Type B pancreatic cell (in vitro differentiated cells): ENCODE measurements at regions not wholly inside any gene's neighbourhood (a gene's known extent, or its start where the extent isn't known, plus 50 kb on each side); places are given as distances from the start of the nearest gene placed in this dataset.

Experiments
- DNase-seq: peaks from one replicate; pipeline ENCODE4 v3.0.0; 2021; ENCODE audit warnings: mixed read lengths; ENCODE audit not compliant: unreplicated experiment; ENCODE audit errors: extremely low spot score
- H3K27ac Mint-ChIP-seq: 2 replicates; pipeline ENCODE4 v1.8.0; 2021; ENCODE audit warnings: mild to moderate bottlenecking, mixed read lengths
- H3K27me3 Mint-ChIP-seq: 2 replicates; pipeline ENCODE4 v1.8.0; 2021; ENCODE audit warnings: mixed read lengths
- H3K36me3 Mint-ChIP-seq: 2 replicates; pipeline ENCODE4 v1.8.0; 2021; ENCODE audit warnings: mixed read lengths
- H3K4me1 Mint-ChIP-seq: one replicate; pipeline ENCODE4 v1.8.0; 2021; ENCODE audit warnings: mixed read lengths; ENCODE audit not compliant: unreplicated experiment
- H3K4me3 Mint-ChIP-seq: 2 replicates; pipeline ENCODE4 v1.8.0; 2021; ENCODE audit warnings: mild to moderate bottlenecking, mixed read lengths
- H3K9me3 Mint-ChIP-seq: 2 replicates; pipeline ENCODE4 v1.8.0; 2021; ENCODE audit warnings: mixed read lengths
- TF ChIP-seq, protein P1 (sequence below): fragments of 200-600 bp; sonication (generic); conservative IDR thresholded peaks from 2 replicates; pipeline ENCODE4 v1.5.0; 2021; ENCODE audit warnings: antibody characterized with exemption, mild to moderate bottlenecking

- Mint-ChIP-seq H3K9me3 (no peaks in the 10 kb centered on the region), H3K4me3 (no peak overlapping the region), H3K27me3 (peaks cover 3% of the 10 kb centered on the region), H3K36me3 (no peaks in the 10 kb centered on the region), H3K27ac (no peak overlapping the region), H3K4me1 (no peaks in the 10 kb centered on the region)
- TF ChIP-seq, protein P1, sequence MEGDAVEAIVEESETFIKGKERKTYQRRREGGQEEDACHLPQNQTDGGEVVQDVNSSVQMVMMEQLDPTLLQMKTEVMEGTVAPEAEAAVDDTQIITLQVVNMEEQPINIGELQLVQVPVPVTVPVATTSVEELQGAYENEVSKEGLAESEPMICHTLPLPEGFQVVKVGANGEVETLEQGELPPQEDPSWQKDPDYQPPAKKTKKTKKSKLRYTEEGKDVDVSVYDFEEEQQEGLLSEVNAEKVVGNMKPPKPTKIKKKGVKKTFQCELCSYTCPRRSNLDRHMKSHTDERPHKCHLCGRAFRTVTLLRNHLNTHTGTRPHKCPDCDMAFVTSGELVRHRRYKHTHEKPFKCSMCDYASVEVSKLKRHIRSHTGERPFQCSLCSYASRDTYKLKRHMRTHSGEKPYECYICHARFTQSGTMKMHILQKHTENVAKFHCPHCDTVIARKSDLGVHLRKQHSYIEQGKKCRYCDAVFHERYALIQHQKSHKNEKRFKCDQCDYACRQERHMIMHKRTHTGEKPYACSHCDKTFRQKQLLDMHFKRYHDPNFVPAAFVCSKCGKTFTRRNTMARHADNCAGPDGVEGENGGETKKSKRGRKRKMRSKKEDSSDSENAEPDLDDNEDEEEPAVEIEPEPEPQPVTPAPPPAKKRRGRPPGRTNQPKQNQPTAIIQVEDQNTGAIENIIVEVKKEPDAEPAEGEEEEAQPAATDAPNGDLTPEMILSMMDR: no peak
- DNase-seq: no peak
These were observed 79.8 kb upstream of the ARID1B start for GRCh38 chr6:156697225-156697830.

DNA sequence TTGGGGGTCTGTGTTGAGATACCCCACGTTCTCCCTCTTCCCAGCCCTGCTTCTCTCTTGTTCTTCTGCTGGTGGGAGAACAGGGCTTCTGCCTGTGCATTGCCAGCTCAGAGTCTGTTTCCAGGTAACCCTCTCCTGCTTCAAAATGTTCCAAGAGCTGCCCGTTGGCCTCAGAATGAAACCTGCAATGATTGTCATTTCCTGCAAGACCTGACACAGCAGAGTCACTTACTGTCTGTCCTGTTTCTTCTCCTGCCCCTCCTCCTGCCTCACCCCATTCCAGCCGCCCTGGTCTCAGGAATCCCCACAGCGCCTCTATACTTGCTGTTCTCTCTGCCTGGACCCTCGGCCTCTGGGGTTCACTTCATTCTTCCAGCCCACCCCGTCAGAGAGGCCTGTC, 81.4 kb upstream of the ARID1B start:
- peak overlapping the region; percentile 29 for H3K4me3 Mint-ChIP-seq
- peak overlapping the region; percentile 93 for H3K27ac Mint-ChIP-seq
- H3K9me3 Mint-ChIP-seq: no peaks in the 10 kb centered on the region
- H3K36me3 Mint-ChIP-seq: no peaks in the 10 kb centered on the region
- peaks cover 3% of the 10 kb centered on the region for H3K27me3 Mint-ChIP-seq
- H3K4me1 Mint-ChIP-seq: no peaks in the 10 kb centered on the region
- TF ChIP-seq, protein P1: no peak
- DNase-seq: no peak

- Mint-ChIP-seq H3K27me3 (peaks cover 3% of the 10 kb centered on the region), H3K4me3 (no peak overlapping the region), H3K4me1 (no peaks in the 10 kb centered on the region), H3K36me3 (no peaks in the 10 kb centered on the region), H3K9me3 (no peaks in the 10 kb centered on the region), H3K27ac (no peak overlapping the region)
- no peak for DNase-seq
- TF ChIP-seq, protein P1: no peak
These were observed 82.5 kb upstream of the ARID1B start for GRCh38 chr6:156694679-156695078.

DNA sequence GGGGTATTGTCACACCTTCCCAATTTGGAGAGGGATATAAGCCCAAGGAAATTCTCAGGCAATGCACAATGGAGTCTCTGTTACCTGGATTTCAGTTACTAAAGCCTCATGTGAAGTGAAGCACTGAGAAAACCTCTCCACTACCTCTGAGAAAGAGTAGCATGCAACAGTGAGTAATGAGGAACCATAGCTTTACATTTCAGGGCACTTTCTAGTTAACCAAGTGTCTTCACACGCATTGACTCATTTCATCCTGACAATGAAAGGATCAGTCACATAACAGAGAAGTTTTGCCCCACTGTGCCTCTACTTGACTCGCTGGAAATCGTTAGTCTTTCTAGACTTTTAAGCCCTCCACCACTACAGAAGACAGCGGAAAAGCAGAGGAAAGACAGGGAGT, 86.2 kb upstream of the ARID1B start:
- peaks cover 9% of the 10 kb centered on the region for H3K4me1 Mint-ChIP-seq
- no peaks in the 10 kb centered on the region for H3K36me3 Mint-ChIP-seq
- H3K27me3 Mint-ChIP-seq: no peaks in the 10 kb centered on the region
- no peak overlapping the region for H3K4me3 Mint-ChIP-seq
- TF ChIP-seq, protein P1: no peak
- DNase-seq: no peak
- no peak overlapping the region for H3K27ac Mint-ChIP-seq
- no peaks in the 10 kb centered on the region for H3K9me3 Mint-ChIP-seq

GRCh38 chr6:156689656-156690055, 87.5 kb upstream of the ARID1B start:
- H3K4me1 Mint-ChIP-seq: peaks cover 16% of the 10 kb centered on the region
- no peaks in the 10 kb centered on the region for H3K36me3 Mint-ChIP-seq
- no peaks in the 10 kb centered on the region for H3K27me3 Mint-ChIP-seq
- H3K9me3 Mint-ChIP-seq: no peaks in the 10 kb centered on the region
- H3K4me3 Mint-ChIP-seq: no peak overlapping the region
- DNase-seq: no peak
- no peak overlapping the region for H3K27ac Mint-ChIP-seq
- TF ChIP-seq, protein P1: no peak

- no peak for DNase-seq
- no peaks in the 10 kb centered on the region for H3K27me3 Mint-ChIP-seq
- H3K27ac Mint-ChIP-seq: no peak overlapping the region
- H3K4me1 Mint-ChIP-seq: peaks cover 16% of the 10 kb centered on the region
- no peaks in the 10 kb centered on the region for H3K9me3 Mint-ChIP-seq
- TF ChIP-seq, protein P1: no peak
- H3K36me3 Mint-ChIP-seq: no peaks in the 10 kb centered on the region
- peak overlapping the region; percentile 82 for H3K4me3 Mint-ChIP-seq
These were observed 88.6 kb upstream of the ARID1B start for GRCh38 chr6:156688620-156688971.
